K562 (cell line): ENCODE measurements at regions not wholly inside any gene's neighbourhood (a gene's known extent, or its start where the extent isn't known, plus 50 kb on each side); places are given as distances from the start of the nearest gene placed in this dataset.

Source experiments
- ATAC-seq: fragments of 200-7000 bp; cut with Tn5 transposase; 3 replicates; pipeline ENCODE4 v1.9.1; 2020; ENCODE audit warnings: moderate library complexity
- BruUV-seq: library from RNA; stranded (reverse); fragments of 400-500 nt; replicated peaks from 2 replicates; lab custom pipeline; 2021; lab: Mats Ljungman, UMichigan
- CTCF ChIA-PET: fragments of 300-600 bp; formaldehyde crosslinking; extraction: SDS; loops from one replicate; lab custom pipeline; 2021; ENCODE audit warnings: low intra/inter-chr PET ratio; lab: Yijun Ruan, JAX
- POLR2A ChIA-PET: fragments of 300-600, 350-650 bp; sonication (Branson Sonifier 250); formaldehyde crosslinking; extraction: SDS; loops from one replicate; lab custom pipeline; 2021; ENCODE audit warnings: antibody characterized with exemption, inconsistent platforms; lab: Yijun Ruan, JAX
- DNase-seq, 4 experiments: peaks; one replicate each; pipeline versions ENCODE4 v3.0.0 to v3.0.0-alpha.2; 2011 to 2018; ENCODE audit warnings: low spot score in 3 of 4, mixed read lengths in 3 of 4; ENCODE audit errors: extremely low read depth in 1 of 4
- FAIRE-seq: peaks from 2 replicates; lab custom pipeline; 2011; peaks lifted over from hg19 to GRCh38; lab: Jason Lieb, UNC
- H2AFZ ChIP-seq: 2 replicates; pipeline ENCODE4 v1.6.0; 2011; ENCODE audit warnings: low read depth, low read length, control low read depth, inconsistent platforms
- H3K27ac ChIP-seq: fragments of 200-600 bp; 3 replicates; pipeline ENCODE4 v1.8.0; 2011; ENCODE audit warnings: low read depth, mild to moderate bottlenecking, control low read depth, inconsistent platforms, low read length, moderate library complexity, mixed read lengths; ENCODE audit errors: extremely low read depth
- H3K27me3 ChIP-seq, 2 experiments: fragments of 300-600 bp in 1 of 2; 2 replicates in 1 of 2; 3 replicates in 1 of 2; pipeline versions ENCODE4 v1.6.0 to v1.8.0; 2011; ENCODE audit warnings: inconsistent platforms in 2 of 2, low read length in 2 of 2, mild to moderate bottlenecking in 1 of 2, mixed read lengths in 1 of 2, moderate library complexity in 1 of 2; ENCODE audit not compliant: control insufficient read depth in 2 of 2, insufficient read depth in 2 of 2
- H3K36me3 ChIP-seq: fragments of 300-600 bp; 3 replicates; pipeline ENCODE4 v1.8.0; 2011; ENCODE audit warnings: mild to moderate bottlenecking, low read length, inconsistent platforms; ENCODE audit not compliant: control insufficient read depth, insufficient read depth
- H3K4me1 ChIP-seq, 2 experiments: fragments of 200-600 bp in 1 of 2; replicated peaks in 1 of 2; 2 replicates in 1 of 2; 3 replicates in 1 of 2; pipeline versions ENCODE4 v1.5.1 to v1.8.0; 2011; ENCODE audit warnings: inconsistent platforms in 2 of 2, low read length in 2 of 2, mild to moderate bottlenecking in 1 of 2, mixed read lengths in 1 of 2, moderate library complexity in 1 of 2; ENCODE audit not compliant: control insufficient read depth in 2 of 2, insufficient read depth in 2 of 2
- H3K4me2 ChIP-seq: 2 replicates; pipeline ENCODE4 v1.6.1; 2011; ENCODE audit warnings: low read length, control low read depth, inconsistent platforms, mixed read lengths; ENCODE audit not compliant: insufficient read depth
- H3K4me3 ChIP-seq: fragments of 200-600 bp; sonication (generic), shearing (Covaris generic); 2 replicates; pipeline ENCODE4 v1.5.1; 2016; ENCODE audit warnings: control low read depth, inconsistent platforms
- H3K79me2 ChIP-seq: fragments of 200-600 bp; 3 replicates; pipeline ENCODE4 v1.8.0; 2011; ENCODE audit warnings: low read length, inconsistent platforms; ENCODE audit not compliant: control insufficient read depth, insufficient read depth
- H3K9ac ChIP-seq, 2 experiments: 2 replicates each; pipeline versions ENCODE4 v1.6.0 to v1.6.1; 2011; ENCODE audit warnings: low read depth in 2 of 2, low read length in 2 of 2, control low read depth in 1 of 2, inconsistent platforms in 1 of 2, mild to moderate bottlenecking in 1 of 2, mixed read lengths in 1 of 2; ENCODE audit not compliant: insufficient read depth in 1 of 2
- H3K9me1 ChIP-seq: one replicate; pipeline ENCODE4 v1.6.0; 2011; ENCODE audit warnings: inconsistent platforms, mild to moderate bottlenecking, low read length, moderate library complexity; ENCODE audit not compliant: control insufficient read depth, insufficient read depth
- H3K9me3 ChIP-seq: replicated peaks from 2 replicates; pipeline ENCODE4 v1.5.1; 2011; ENCODE audit warnings: low read depth, low read length, inconsistent platforms; ENCODE audit not compliant: control insufficient read depth, insufficient read depth
- H4K20me1 ChIP-seq: replicated peaks from 2 replicates; pipeline ENCODE4 v1.6.1; 2011; ENCODE audit warnings: low read length, inconsistent platforms, mixed read lengths; ENCODE audit not compliant: control insufficient read depth, insufficient read depth
- ARHGAP35 ChIP-seq: fragments of 450-650 bp; IDR thresholded peaks from 2 replicates; pipeline ENCODE4 v1.6.1; 2018; ENCODE audit not compliant: partially characterized antibody
- CBFB ChIP-seq: sonication (generic); formaldehyde crosslinking; IDR thresholded peaks from 2 replicates; pipeline ENCODE4 v1.4.0; 2020; ENCODE audit warnings: mild to moderate bottlenecking, missing genetic modification reagents
- CXXC5 ChIP-seq: fragments of 250-450 bp; sonication (Bioruptor Pico); IDR thresholded peaks from 2 replicates; pipeline ENCODE4 v1.8.0; 2022; ENCODE audit warnings: inconsistent platforms, mild to moderate bottlenecking, moderate library complexity
- DPF2 ChIP-seq: fragments of 450-650 bp; IDR thresholded peaks from 2 replicates; pipeline ENCODE4 v1.6.1; 2016
- E2F8 ChIP-seq: fragments of 450-650 bp; IDR thresholded peaks from 2 replicates; pipeline ENCODE4 v1.7.1; 2018; ENCODE audit warnings: mild to moderate bottlenecking, low read depth; ENCODE audit not compliant: partially characterized antibody
- FOXA1 ChIP-seq: fragments of 450-650 bp; IDR thresholded peaks from 2 replicates; pipeline ENCODE4 v1.6.1; 2016; ENCODE audit warnings: mild to moderate bottlenecking, borderline replicate concordance
- HLTF ChIP-seq: fragments of 450-650 bp; IDR thresholded peaks from 2 replicates; pipeline ENCODE4 v1.6.1; 2016
- HOMEZ ChIP-seq: fragments of 250-450 bp; sonication (Bioruptor Pico); IDR thresholded peaks from 2 replicates; pipeline ENCODE4 v1.4.0; 2020; ENCODE audit warnings: mild to moderate bottlenecking, moderate library complexity
- IRF2 ChIP-seq: sonication (generic); formaldehyde crosslinking; IDR thresholded peaks from 2 replicates; pipeline ENCODE4 v1.8.1; 2022; ENCODE audit warnings: mild to moderate bottlenecking, missing genetic modification reagents
- JUNB ChIP-seq: fragments of 450-650 bp; formaldehyde crosslinking; conservative IDR thresholded peaks from 2 replicates; pipeline ENCODE4 v1.4.0; 2020; ENCODE audit warnings: mild to moderate bottlenecking
- NELFE ChIP-seq: IDR thresholded peaks from 2 replicates; pipeline ENCODE4 v1.6.1; 2011; ENCODE audit warnings: mild to moderate bottlenecking; ENCODE audit not compliant: insufficient read depth, insufficient read length
- SMARCE1 ChIP-seq: fragments of 450-650 bp; IDR thresholded peaks from 2 replicates; pipeline ENCODE4 v1.7.1; 2016; ENCODE audit warnings: mild to moderate bottlenecking
- TSHZ1 ChIP-seq: fragments of 250-450 bp; sonication (Bioruptor Pico); IDR thresholded peaks from 2 replicates; pipeline ENCODE4 v1.4.0; 2020; ENCODE audit warnings: mild to moderate bottlenecking, moderate library complexity
- ZBTB2 ChIP-seq: fragments of 450-650 bp; IDR thresholded peaks from 2 replicates; pipeline ENCODE4 v1.6.1; 2016; ENCODE audit warnings: antibody characterized with exemption
- ZNF253 ChIP-seq: fragments of 250-450 bp; sonication (Bioruptor Pico); conservative IDR thresholded peaks from 2 replicates; pipeline ENCODE4 v1.6.1; 2021; ENCODE audit warnings: mild to moderate bottlenecking
- ZNF57 ChIP-seq: fragments of 450-650 bp; formaldehyde crosslinking; IDR thresholded peaks from 2 replicates; pipeline ENCODE4 v1.4.0; 2020; ENCODE audit warnings: mild to moderate bottlenecking, moderate library complexity
- WGBS: fragments of 100-300 bp; shearing (Covaris generic); methylation state at CpG from one replicate; pipeline ENCODE4 v1.1.6; 2016; ENCODE audit warnings: low coverage, mixed read lengths; ENCODE audit not compliant: insufficient coverage; ENCODE audit errors: missing lambda C conversion rate; 5-methylcytosine and 5-hydroxymethylcytosine counted together
- in situ Hi-C: fragments of 300-500 bp; cut with MboI; formaldehyde crosslinking; loops from 4 replicates; pipeline ENCODE4 v1.15.0; 2018; ENCODE audit warnings: inconsistent platforms, mixed read lengths
- intact Hi-C: fragments of 100-400 bp; cut with micrococcal nuclease; formaldehyde crosslinking; loops from 2 replicates; pipeline ENCODE4 v1.14.2; 2022

- Histone ChIP-seq H3K79me2 (no peaks in the 10 kb centered on the region), H4K20me1 (peaks cover 5% of the 10 kb centered on the region), H3K9me1 (no peaks in the 10 kb centered on the region), H3K9ac (no peak overlapping the region), H3K4me2 (no peak overlapping the region), H3K9me3 (no peaks in the 10 kb centered on the region), H3K4me1 (no peaks in the 10 kb centered on the region), H2AFZ (no peak overlapping the region), H3K27ac (no peak overlapping the region), H3K36me3 (no peaks in the 10 kb centered on the region), H3K27me3 (peaks cover 2 to 31% of the 10 kb centered on the region in 2 experiments; a peak in 3 of 5 replicates), H3K4me3 (no peak overlapping the region)
- no TSS peak for BruUV-seq
- in situ Hi-C loops, result no loop called here
- no peak for TF ChIP-seq ZNF253 (CRISPR knock-in tag)
- TF ChIP-seq TSHZ1 (CRISPR knock-in tag), result no peak
- no peak for TF ChIP-seq ZNF57 (CRISPR knock-in tag)
- TF ChIP-seq SMARCE1, result no peak
- no peak for TF ChIP-seq ARHGAP35
- no peak for TF ChIP-seq HLTF
- TF ChIP-seq HOMEZ (CRISPR knock-in tag), result no peak
- TF ChIP-seq CBFB (CRISPR knock-in tag), result no peak
- TF ChIP-seq E2F8, result no peak
- TF ChIP-seq FOXA1, result no peak
- TF ChIP-seq JUNB (CRISPR knock-in tag), result no peak
- no peak for TF ChIP-seq DPF2
- no peak for TF ChIP-seq NELFE
- no peak for TF ChIP-seq CXXC5
- TF ChIP-seq ZBTB2, result no peak
- TF ChIP-seq IRF2 (CRISPR knock-in tag), result no peak
- intact Hi-C loops, result no loop called here
- ChIA-PET CTCF (no interaction called here), POLR2A (no interaction called here)
- DNase-seq (no peak), ATAC-seq (no peak), FAIRE-seq (no peak)
- WGBS, result 0% methylated on average over 7 of the region's 7 CpGs
Observed at GRCh38 chr1:17892851-17893250, 137.7 kb downstream of the ACTL8 start.
